ENCODE measurements at regions not wholly inside any gene's neighbourhood (a gene's known extent, or its start where the extent isn't known, plus 50 kb on each side); places are given as distances from the start of the nearest gene placed in this dataset.

DNA sequence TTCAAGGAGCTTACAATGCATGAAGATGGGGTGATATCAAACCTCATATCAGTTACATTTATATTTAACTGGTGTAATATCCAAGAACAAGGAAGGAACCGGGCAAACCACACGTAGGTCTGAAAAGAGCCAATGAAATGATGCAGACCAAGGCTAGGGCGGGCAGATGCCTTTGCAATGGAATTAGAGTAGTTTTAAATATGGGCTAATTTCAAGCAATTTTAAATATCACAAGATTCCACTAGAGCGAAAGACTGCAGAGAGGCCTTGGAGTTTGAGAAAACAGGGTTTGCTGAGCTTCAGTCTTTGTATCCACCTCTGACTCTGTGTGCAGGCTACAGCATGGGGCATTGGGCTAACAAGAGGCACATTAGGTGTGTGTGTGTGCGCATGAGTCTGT is 53.9 kb upstream of the ZNF536 start:
- TF ChIP-seq, protein P1, sequence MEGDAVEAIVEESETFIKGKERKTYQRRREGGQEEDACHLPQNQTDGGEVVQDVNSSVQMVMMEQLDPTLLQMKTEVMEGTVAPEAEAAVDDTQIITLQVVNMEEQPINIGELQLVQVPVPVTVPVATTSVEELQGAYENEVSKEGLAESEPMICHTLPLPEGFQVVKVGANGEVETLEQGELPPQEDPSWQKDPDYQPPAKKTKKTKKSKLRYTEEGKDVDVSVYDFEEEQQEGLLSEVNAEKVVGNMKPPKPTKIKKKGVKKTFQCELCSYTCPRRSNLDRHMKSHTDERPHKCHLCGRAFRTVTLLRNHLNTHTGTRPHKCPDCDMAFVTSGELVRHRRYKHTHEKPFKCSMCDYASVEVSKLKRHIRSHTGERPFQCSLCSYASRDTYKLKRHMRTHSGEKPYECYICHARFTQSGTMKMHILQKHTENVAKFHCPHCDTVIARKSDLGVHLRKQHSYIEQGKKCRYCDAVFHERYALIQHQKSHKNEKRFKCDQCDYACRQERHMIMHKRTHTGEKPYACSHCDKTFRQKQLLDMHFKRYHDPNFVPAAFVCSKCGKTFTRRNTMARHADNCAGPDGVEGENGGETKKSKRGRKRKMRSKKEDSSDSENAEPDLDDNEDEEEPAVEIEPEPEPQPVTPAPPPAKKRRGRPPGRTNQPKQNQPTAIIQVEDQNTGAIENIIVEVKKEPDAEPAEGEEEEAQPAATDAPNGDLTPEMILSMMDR (IDR thresholded peaks at IDR 0.05; ENCODE audit: poor library complexity), result no peak
- TF ChIP-seq EZH2phosphoT487 (IDR thresholded peaks at IDR 0.05; ENCODE audit: low read depth, severe bottlenecking, unreplicated experiment) (no peak), EZH2 (IDR thresholded peaks at IDR 0.05; ENCODE audit: borderline replicate concordance) (no peak)
